ENCODE measurements at regions not wholly inside any gene's neighbourhood (a gene's known extent, or its start where the extent isn't known, plus 50 kb on each side); places are given as distances from the start of the nearest gene placed in this dataset.
A peak's percentile ranks its signal among the peaks of the same experiment; 100 is the strongest.
"Not testable (repeated sequence)": the region's sequence is repeated elsewhere in the genome, so short reads cannot be mapped to it uniquely, and the experiment has no call there.

- DNase-seq, result not testable (repeated sequence)
Observed at GRCh38 chr2:87559001-87559400, 188.9 kb upstream of the PLGLB2 start.

- not testable (repeated sequence) for DNase-seq
Observed at GRCh38 chr2:87559735-87560134, 188.2 kb upstream of the PLGLB2 start.

DNA sequence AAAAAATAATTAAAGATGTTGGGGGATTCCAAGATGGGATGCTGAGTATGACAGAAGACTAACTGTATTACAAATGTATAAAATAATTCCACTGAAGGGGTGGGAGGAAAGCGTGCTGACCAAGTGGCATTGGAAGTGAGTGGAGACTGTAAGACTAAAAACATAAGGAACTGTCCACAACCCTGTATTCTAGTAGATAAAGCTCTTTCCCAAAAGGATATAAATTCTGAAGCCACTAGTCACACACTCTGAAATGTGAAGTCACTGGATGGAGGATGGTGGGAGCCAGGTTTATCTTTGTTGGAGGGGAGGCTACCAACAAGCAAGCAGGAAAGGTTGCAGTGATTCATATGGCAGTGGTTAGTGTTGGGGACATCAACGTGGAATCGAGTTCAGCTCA, 182.8 kb upstream of the PLGLB2 start:
- DNase-seq, result not testable (repeated sequence)

DNA sequence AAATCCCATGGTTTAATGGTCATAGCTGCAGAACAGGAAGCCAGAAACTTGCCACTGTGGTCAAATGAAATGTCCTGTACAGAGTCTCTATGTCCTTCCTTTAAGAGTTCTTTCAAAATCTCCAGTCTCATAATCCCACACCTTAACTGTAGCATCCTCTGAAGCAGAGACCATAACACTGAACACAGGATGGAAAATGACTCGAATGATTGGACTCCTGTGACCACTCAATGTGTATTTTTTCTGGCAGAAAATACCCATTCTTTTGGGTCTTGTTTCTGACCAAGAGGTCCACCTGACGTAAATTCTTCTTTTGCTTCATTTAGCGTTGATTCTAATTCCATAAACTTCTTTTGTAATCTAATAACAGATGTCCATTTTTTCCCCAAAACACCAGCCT, 181.4 kb upstream of the PLGLB2 start:
- not testable (repeated sequence) for DNase-seq

- DNase-seq, result not testable (repeated sequence)
Observed at GRCh38 chr2:87567093-87567492, 180.8 kb upstream of the PLGLB2 start.

GRCh38 chr2:87567912-87568311, 180.0 kb upstream of the PLGLB2 start:
- not testable (repeated sequence) for DNase-seq

GRCh38 chr2:87568554-87569278, 179.2 kb upstream of the PLGLB2 start:
- DNase-seq, result not testable (repeated sequence)

- not testable (repeated sequence) for DNase-seq
Observed at GRCh38 chr2:87569689-87570397, 178.0 kb upstream of the PLGLB2 start.

GRCh38 chr2:87571889-87572465, 175.9 kb upstream of the PLGLB2 start:
- not testable (repeated sequence) for DNase-seq

DNA sequence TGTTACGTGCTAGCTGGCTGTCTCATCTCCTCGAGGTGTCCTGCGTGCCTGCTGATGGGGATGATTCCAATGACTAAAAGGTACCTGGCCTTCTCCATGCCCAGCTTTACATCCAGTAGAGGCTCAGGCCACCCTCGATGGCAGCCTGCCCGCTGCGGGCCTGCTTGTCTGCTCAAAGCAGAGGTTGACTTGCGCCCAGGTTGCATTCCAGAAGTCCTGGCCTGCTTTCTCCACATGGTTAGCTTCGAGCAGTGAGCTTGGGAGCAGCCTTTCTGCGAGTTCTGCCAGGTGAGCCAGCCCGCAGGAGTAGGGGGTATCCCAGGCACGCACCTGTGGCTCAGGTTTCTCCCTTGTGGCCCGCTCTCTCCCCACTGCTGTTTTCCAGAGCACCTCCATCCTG, 175.0 kb upstream of the PLGLB2 start:
- DNase-seq, result not testable (repeated sequence)

DNA sequence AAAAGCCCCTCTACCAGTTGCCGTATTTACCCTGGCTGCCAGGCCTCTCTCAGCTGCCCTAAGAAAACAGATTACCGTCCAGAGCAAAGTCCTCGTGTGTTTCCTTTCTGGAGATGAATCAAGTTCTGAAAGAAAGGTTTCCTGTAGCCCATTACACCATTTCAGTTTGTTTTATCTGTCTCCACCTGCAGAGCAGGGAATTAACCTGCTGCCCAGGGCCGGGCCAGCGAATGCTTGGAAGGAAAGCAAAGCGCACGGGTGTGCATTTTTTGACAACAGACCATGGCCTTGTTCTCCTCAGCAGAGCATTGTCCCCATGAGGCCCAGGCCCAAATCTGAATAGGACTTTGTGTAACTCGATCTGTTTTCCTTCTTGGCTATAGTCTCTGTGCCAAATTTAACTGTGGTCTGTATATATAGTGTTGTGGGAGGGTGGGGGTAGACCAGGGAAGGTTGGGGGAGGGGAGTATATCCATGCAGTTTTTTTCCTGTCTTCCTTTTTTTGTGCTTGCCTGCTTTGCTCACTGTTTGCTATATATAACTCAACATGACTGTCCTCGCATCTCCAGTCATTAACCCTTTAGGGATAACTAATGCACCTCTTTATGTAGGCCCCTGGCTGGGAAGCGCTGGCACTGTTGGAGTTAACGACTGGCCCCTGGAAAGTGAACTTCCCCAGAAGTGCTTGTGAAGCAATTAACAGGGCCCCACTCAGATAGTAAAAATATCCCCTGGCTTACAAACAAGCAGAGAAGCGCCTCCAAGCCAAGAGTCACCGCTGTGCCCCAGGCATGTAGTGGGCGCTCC, 174.3 kb upstream of the PLGLB2 start:
- not testable (repeated sequence) for DNase-seq

DNA sequence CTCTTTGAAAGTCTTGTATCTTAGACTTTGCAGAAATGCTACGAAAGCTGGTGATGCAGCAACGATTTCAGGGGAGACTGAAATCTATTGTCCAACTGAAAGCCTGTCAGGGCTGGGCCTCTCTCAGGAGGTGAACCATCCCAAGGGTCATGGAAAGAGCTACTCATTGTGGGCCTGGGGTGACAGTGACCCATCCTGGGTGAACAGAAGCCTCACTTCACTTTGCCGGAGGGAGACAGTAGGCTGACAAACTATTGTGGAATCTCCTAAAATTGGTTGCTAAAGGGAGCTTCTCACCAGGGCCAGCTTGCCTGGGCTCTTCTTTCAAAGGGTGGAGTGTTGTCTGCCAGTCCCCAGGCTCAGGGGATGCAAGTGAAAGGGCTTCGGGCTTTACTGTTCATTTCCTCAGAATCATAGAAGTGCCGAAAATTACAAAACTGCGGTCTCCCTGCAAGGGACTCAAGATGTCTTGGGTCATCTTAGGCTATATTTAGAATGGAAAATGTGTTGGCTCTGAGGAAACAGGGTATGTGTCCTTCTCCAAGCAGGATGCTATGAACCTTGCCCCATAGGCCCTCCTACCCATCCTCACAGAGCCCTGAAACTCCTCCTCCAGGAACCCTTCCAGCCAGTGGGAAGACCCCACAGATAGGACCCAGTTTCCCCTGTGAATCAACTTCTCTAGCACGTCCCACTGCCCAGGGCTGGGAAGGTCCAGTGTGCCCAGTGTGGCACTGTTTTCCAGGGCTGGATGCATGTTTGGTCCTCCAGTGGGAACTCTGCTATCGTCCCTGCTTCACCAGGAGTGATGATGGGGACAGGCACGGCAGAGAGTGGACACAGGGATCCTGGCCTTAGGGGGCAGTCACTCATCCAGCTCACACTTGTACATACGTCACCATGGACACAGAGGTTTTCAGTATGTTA, 173.4 kb upstream of the PLGLB2 start:
- peak; percentile 56 for DNase-seq

GRCh38 chr2:87575138-87575537, 172.7 kb upstream of the PLGLB2 start:
- not testable (repeated sequence) for DNase-seq

- DNase-seq, result not testable (repeated sequence)
Observed at GRCh38 chr2:87577358-87577757, 170.5 kb upstream of the PLGLB2 start.

GRCh38 chr2:87582152-87582551, 165.7 kb upstream of the PLGLB2 start:
- not testable (repeated sequence) for DNase-seq

- DNase-seq, result not testable (repeated sequence)
Observed at GRCh38 chr2:87582579-87582978, 165.3 kb upstream of the PLGLB2 start.

- not testable (repeated sequence) for DNase-seq
Observed at GRCh38 chr2:87583370-87583769, 164.5 kb upstream of the PLGLB2 start.

- not testable (repeated sequence) for DNase-seq
Observed at GRCh38 chr2:87583803-87584202, 164.1 kb upstream of the PLGLB2 start.

- DNase-seq, result peak; percentile 69
Observed at GRCh38 chr2:87584268-87584906, 163.5 kb upstream of the PLGLB2 start.

- DNase-seq, result not testable (repeated sequence)
Observed at GRCh38 chr2:87587934-87588333, 160.0 kb upstream of the PLGLB2 start.

- not testable (repeated sequence) for DNase-seq
Observed at GRCh38 chr2:87592974-87593373, 154.9 kb upstream of the PLGLB2 start.
